ENCODE measurements at regions not wholly inside any gene's neighbourhood (a gene's known extent, or its start where the extent isn't known, plus 50 kb on each side); places are given as distances from the start of the nearest gene placed in this dataset.
"Not testable (repeated sequence)": the region's sequence is repeated elsewhere in the genome, so short reads cannot be mapped to it uniquely, and the experiment has no call there.

- no peak overlapping the region for H3K4me3 ChIP-seq (ENCODE audit: low read depth, low read length)
- DNase-seq (ENCODE audit: low read depth) = no peak
Observed at GRCh38 chr7:138212314-138212713, 136.1 kb downstream of the AKR1D1 start.

GRCh38 chr7:138214926-138215325 lies 138.7 kb downstream of the AKR1D1 start:
- no peak for DNase-seq (ENCODE audit: low read depth)
- no peak overlapping the region for H3K4me3 ChIP-seq (ENCODE audit: low read depth, low read length)

GRCh38 chr7:138220321-138220720 lies 144.1 kb downstream of the AKR1D1 start:
- not testable (repeated sequence) for H3K4me3 ChIP-seq (ENCODE audit: low read depth, low read length)

GRCh38 chr7:138221388-138221787 lies 145.1 kb downstream of the AKR1D1 start:
- not testable (repeated sequence) for H3K4me3 ChIP-seq (ENCODE audit: low read depth, low read length); DNase-seq (ENCODE audit: low read depth)

More at GRCh38 chr7:138220321-138220720, 144.1 kb downstream of the AKR1D1 start:
- DNase-seq (ENCODE audit: low read depth) = not testable (repeated sequence)

GRCh38 chr7:138223402-138223879 lies 147.2 kb downstream of the AKR1D1 start:
- H3K4me3 ChIP-seq (ENCODE audit: low read depth, low read length) = no peak overlapping the region
- DNase-seq (ENCODE audit: low read depth) = no peak

GRCh38 chr7:138226001-138226476 lies 149.8 kb downstream of the AKR1D1 start:
- DNase-seq (ENCODE audit: low read depth) = peak; percentile 56
- H3K4me3 ChIP-seq (ENCODE audit: low read depth, low read length) = no peak overlapping the region

- DNase-seq (ENCODE audit: low read depth) = no peak
- H3K4me3 ChIP-seq (ENCODE audit: low read depth, low read length) = no peak overlapping the region
Observed at GRCh38 chr7:138226745-138227279, 150.6 kb downstream of the AKR1D1 start.

- DNase-seq (ENCODE audit: low read depth) = no peak
- H3K4me3 ChIP-seq (ENCODE audit: low read depth, low read length) = no peak overlapping the region
Observed at GRCh38 chr7:138228119-138228518, 151.9 kb downstream of the AKR1D1 start.

- DNase-seq (ENCODE audit: low read depth) = no peak
- H3K4me3 ChIP-seq (ENCODE audit: low read depth, low read length) = no peak overlapping the region
Observed at GRCh38 chr7:138228769-138229168, 152.5 kb downstream of the AKR1D1 start.

- DNase-seq (ENCODE audit: low read depth) = no peak
Observed at GRCh38 chr7:138233189-138233588, 156.9 kb downstream of the AKR1D1 start.

GRCh38 chr7:138235207-138235606 lies 158.9 kb downstream of the AKR1D1 start:
- no peak overlapping the region for H3K4me3 ChIP-seq (ENCODE audit: low read depth, low read length)

More at GRCh38 chr7:138233189-138233588, 156.9 kb downstream of the AKR1D1 start:
- H3K4me3 ChIP-seq (ENCODE audit: low read depth, low read length) = no peak overlapping the region

GRCh38 chr7:138237995-138238394 lies 161.7 kb downstream of the AKR1D1 start:
- H3K4me3 ChIP-seq (ENCODE audit: low read depth, low read length) = no peak overlapping the region
- no peak for DNase-seq (ENCODE audit: low read depth)

More at GRCh38 chr7:138235207-138235606, 158.9 kb downstream of the AKR1D1 start:
- no peak for DNase-seq (ENCODE audit: low read depth)

- no peak for DNase-seq (ENCODE audit: low read depth)
- no peak overlapping the region for H3K4me3 ChIP-seq (ENCODE audit: low read depth, low read length)
Observed at GRCh38 chr7:138238734-138239659, 162.7 kb downstream of the AKR1D1 start.

- DNase-seq (ENCODE audit: low read depth) = no peak
- H3K4me3 ChIP-seq (ENCODE audit: low read depth, low read length) = no peak overlapping the region
Observed at GRCh38 chr7:138243430-138243829, 167.2 kb downstream of the AKR1D1 start.

GRCh38 chr7:138243836-138244235 lies 167.6 kb downstream of the AKR1D1 start:
- no peak overlapping the region for H3K4me3 ChIP-seq (ENCODE audit: low read depth, low read length)
- DNase-seq (ENCODE audit: low read depth) = no peak

- no peak for DNase-seq (ENCODE audit: low read depth)
- no peak overlapping the region for H3K4me3 ChIP-seq (ENCODE audit: low read depth, low read length)
Observed at GRCh38 chr7:138244606-138245005, 168.3 kb downstream of the AKR1D1 start.

- H3K4me3 ChIP-seq (ENCODE audit: low read depth, low read length) = no peak overlapping the region
- DNase-seq (ENCODE audit: low read depth) = no peak
Observed at GRCh38 chr7:138245216-138245615, 169.0 kb downstream of the AKR1D1 start.

GRCh38 chr7:138245682-138246081 lies 169.4 kb downstream of the AKR1D1 start:
- DNase-seq (ENCODE audit: low read depth) = peak; percentile 25
- no peak overlapping the region for H3K4me3 ChIP-seq (ENCODE audit: low read depth, low read length)

GRCh38 chr7:138246428-138246827 lies 170.2 kb downstream of the AKR1D1 start:
- H3K4me3 ChIP-seq (ENCODE audit: low read depth, low read length) = no peak overlapping the region
- DNase-seq (ENCODE audit: low read depth) = no peak

- H3K4me3 ChIP-seq (ENCODE audit: low read depth, low read length) = no peak overlapping the region
- DNase-seq (ENCODE audit: low read depth) = no peak
Observed at GRCh38 chr7:138247081-138247480, 170.8 kb downstream of the AKR1D1 start.

All from skeletal muscle cell (primary cell).